GM21737 (cell line): ENCODE measurements at regions not wholly inside any gene's neighbourhood (a gene's known extent, or its start where the extent isn't known, plus 50 kb on each side); places are given as distances from the start of the nearest gene placed in this dataset.

ENCODE experiments used
- ATAC-seq: cut with Tn5 transposase; IDR thresholded peaks from one replicate; pipeline ENCODE4 v1.9.1; 2021; ENCODE audit warnings: mild to moderate bottlenecking, moderate library complexity; ENCODE audit not compliant: unreplicated experiment

DNA sequence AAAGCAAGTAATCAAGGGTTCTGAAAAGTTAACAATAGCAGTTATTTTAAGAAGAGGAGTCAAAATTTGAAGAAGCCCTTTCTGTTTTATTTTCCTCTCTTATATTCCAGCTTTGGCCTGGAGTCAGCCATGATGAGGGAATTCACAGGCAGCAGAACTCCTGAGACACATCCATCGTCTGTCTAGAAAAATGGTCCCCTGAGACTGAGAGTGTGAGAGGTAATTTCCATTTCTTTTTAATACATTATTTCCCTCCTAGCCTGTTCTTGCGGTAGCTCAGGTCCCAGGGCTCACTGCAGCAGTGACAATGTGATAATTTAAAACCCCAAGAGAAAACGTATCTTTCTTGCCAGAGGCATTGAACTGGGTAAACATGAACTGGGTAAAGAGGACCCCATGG is 296.0 kb downstream of the SMOC2 start:
- no peak for ATAC-seq

GRCh38 chr6:168736039-168736438 is 295.1 kb downstream of the SMOC2 start:
- ATAC-seq = no peak

- ATAC-seq = no peak
These were observed 294.4 kb downstream of the SMOC2 start for GRCh38 chr6:168735268-168735949.

DNA sequence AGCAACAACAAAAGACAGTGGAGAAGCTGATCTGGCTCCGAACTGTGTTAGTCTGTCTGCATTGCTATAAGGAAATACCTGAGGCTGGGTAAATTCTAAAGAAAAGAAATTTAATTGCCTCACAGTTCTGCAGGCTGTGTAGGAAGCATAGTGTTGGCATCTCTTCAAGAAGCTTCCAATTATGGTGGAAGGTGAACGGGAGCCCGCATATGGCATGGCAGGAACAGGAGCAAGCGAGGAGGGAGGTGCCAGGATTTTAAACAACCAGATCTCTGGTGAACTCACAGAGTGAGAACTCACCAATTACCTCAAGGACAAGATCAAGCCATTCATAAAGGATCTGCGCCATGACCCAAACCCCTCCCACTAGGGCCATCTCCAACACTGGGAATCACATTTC is 293.5 kb downstream of the SMOC2 start:
- ATAC-seq = no peak

DNA sequence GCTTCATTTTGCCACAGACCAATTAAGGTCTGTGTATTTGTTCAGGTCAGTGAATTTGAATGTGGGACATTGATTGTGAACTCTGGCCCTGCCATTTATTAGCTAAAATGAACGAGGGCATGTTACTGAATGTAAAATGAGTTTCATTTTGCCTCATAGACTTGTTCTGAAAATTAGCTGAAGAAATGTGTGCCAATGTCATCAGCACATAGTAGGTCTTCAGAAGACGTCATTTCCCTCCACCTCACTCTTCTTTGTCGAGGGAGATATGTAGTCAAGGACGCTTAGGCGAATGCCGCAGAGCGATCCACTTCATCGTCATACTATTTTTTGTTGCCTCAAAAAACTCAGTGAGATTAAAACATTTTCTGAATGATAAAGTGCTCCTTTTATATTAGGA is 291.7 kb downstream of the SMOC2 start:
- no peak for ATAC-seq

DNA sequence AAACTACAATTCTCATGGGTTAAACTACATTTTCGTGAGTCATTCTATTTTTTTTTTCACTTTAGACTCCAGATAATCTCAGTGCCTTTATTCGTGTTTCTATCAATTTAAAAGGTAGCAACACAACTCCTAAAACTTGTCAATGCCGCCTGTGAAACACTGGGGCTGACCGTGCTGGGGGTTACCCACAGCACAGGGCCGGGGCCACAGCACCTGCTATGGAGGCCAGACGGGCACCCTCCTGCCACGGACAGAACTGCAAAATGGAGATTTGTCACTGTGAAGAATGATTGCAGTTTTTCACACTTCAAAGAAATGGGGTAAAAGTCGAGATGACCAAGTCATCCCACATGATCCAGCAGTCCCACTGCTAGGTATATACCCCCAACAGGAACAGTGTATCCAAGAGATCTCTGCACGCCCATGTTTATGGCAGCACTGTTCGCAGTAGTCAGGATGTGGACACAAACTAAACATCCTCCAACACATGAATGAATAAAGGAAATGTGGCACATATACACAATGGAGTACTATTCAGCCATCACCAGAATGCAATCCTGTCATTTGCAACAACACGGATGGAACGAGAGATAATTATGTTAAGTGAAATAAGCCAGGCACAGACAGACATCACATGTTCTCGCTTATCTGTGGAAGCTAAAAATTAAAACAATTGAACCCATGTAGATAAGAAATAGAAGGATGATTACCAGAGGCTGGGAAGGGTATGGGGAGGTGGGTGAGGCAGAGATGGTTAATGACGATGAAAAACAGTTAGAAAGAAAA is 290.1 kb downstream of the SMOC2 start:
- ATAC-seq = no peak

DNA sequence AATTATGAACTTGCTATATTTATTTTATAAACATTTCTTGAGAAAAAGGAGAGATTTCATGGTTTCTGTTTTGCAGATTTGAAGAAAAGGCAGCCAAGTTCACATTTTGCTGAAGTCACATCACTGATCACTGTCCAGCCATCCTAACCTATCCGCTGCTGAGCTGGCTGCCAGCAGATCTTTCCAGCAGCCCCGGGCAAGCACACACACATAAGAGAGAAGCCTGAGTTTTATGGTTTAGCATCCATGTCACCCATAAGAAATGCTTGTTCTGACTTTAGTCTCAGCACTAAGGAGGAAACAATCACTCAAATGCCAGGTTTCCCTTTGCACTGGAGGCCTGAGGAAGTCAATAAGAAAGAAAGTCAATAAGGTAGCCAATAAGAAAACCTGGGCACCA is 287.1 kb downstream of the SMOC2 start:
- no peak for ATAC-seq

- no peak for ATAC-seq
These were observed 285.4 kb downstream of the SMOC2 start for GRCh38 chr6:168726312-168726856.

GRCh38 chr6:168725802-168726201 is 284.8 kb downstream of the SMOC2 start:
- ATAC-seq = no peak

DNA sequence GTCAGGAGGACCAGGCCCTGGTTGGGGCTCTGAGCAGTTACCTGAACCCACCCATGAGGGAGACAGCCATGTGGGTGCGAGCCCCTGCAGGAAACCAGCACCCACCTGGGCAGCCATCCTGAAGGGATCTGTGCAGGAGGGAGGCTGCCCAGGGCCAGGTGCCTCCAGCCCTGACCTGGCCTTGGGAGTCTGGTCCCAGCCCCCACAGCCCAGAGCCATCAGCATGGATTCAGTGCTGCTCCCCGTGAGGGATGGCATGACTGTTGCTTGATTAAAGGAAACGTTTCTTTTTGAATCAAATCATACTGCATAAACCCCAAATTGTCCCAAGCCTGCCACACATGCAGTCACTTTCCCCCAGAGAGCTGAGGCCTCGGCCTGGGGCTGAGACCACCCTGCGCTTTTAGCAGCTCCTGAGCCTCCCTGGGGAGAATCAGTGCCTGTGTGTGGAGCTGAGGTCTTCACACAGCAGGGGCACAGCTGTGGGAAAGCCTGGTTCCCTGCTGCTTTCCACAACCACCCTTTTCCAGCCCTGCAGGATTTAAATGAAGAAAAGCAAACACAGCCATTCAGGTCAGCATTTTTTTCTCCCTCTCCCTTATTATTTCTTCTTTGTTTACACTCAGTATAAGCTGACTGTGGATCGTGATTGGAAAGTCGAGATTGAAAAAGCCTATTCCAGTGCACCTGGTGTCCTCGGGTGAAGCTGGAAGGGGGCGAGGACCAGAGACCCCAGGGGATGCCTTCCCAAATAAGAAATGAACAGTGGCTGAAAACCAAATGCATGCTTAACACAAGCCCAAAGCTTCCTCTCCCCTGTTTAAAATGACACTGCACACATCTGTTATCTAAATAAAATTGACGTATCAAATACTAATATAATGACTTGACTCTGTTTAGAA is 283.9 kb downstream of the SMOC2 start:
- ATAC-seq = no peak

- ATAC-seq = no peak
These were observed 283.0 kb downstream of the SMOC2 start for GRCh38 chr6:168724033-168724432.

DNA sequence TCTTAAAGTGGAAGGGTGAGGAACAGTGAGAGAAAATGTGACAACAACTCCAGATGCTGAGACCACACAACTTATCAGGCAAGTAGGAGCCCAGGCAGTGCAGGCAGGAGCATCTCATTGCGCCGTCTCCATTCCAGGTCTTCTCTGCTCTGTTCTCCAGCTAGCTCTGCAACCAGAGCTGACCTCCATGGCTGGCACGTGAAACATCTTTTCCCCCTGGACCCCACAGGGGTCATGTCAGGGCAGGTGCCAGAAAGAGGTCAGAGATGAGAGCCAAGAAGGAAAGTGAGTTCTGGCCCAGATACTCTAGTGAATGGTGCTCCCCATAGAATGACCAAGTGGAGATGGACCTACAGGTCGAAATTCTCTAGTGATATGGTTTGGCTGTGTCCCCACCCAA is 281.4 kb downstream of the SMOC2 start:
- ATAC-seq = no peak

DNA sequence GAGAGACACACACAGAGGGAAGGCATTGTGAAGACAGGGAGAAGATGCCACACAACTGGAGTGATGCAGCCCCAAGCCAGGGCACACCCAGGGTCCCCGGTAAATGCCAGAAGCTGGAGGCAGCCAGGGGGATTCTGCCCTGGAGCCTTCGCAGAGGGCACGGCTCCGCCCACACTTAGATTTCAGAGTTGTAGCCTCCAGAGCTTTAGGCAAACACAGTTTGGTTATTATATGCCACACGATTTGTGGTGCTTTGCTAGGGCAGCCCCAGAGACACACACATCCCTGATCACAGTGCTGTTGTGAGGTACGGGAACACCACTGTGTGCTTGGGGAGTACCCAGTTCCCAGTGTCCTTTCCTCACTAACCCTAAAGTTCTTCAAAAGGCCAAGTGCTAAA is 280.6 kb downstream of the SMOC2 start:
- ATAC-seq = no peak

DNA sequence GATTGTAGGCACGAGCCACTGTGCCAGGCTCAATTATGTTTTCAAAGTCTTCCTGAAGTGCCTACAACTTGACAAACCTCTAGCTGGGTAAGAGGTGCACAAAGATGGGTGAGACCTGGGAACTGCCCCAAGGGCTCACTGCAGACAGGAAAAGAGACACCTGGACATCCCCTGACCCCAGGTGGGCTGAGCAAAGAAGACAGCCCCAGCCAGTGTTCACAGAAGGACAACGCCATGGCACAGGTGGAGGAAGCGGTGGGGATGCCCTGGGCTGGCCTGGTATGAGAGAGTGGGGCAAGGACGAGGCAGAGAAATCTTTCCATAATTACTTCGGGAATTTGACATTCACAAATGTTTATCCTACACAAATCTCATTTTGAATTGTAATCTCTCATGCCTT is 278.9 kb downstream of the SMOC2 start:
- ATAC-seq = no peak

GRCh38 chr6:168718821-168719475 is 278.0 kb downstream of the SMOC2 start:
- ATAC-seq = no peak
